ENCODE measurements at regions not wholly inside any gene's neighbourhood (a gene's known extent, or its start where the extent isn't known, plus 50 kb on each side); places are given as distances from the start of the nearest gene placed in this dataset.

DNA sequence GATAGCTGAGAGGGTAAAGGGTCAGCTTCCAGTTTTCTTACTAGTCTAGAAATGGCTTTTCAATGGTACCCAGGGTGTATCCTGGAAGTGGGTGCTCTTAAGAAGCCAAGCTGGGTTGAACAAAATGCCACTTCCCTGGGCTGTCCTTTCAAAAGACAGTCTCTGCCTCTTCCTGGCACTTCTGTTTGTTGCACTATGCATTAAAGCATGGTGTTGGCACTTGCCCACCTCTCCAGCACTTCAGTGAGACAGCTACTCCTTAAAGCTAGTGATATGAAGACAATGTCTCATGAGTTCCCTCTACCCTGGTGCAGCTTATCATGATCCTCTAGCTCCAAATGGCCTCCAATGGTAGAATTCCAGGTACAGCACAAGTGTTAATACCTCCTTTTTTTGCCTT is 74.3 kb upstream of the IGFBP5 start:
- no peak for DNase-seq (ENCODE audit: low read depth)
- no peak overlapping the region for H3K4me3 ChIP-seq (ENCODE audit: low read depth, low read length)
- TF ChIP-seq, protein P1, sequence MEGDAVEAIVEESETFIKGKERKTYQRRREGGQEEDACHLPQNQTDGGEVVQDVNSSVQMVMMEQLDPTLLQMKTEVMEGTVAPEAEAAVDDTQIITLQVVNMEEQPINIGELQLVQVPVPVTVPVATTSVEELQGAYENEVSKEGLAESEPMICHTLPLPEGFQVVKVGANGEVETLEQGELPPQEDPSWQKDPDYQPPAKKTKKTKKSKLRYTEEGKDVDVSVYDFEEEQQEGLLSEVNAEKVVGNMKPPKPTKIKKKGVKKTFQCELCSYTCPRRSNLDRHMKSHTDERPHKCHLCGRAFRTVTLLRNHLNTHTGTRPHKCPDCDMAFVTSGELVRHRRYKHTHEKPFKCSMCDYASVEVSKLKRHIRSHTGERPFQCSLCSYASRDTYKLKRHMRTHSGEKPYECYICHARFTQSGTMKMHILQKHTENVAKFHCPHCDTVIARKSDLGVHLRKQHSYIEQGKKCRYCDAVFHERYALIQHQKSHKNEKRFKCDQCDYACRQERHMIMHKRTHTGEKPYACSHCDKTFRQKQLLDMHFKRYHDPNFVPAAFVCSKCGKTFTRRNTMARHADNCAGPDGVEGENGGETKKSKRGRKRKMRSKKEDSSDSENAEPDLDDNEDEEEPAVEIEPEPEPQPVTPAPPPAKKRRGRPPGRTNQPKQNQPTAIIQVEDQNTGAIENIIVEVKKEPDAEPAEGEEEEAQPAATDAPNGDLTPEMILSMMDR (IDR thresholded peaks at IDR 0.05; ENCODE audit: low read depth, low read length, missing control alignments), result no peak

DNA sequence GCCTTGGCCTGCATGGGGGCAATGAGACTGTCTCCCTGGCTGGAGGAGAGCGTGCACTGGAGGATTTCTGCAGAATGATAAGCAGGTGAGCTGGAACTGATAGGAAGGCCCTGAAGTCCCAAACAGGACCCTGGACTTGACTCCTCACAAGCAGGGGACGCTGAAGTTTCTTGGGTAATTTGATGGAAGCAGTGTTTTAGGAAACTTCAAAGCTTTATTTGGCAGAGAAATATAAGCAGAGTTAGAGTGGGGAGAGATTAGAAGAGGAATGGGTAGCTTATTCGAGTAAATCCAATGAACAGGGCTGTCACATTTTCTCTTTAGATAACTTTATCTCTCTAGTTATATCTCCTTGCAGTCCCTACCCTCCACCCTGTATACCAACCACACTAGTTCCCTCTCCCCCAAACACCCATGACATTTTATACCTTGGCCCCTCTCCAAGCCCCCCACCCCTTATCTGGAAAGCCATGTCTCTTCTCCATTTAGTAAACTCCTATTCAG is 73.6 kb upstream of the IGFBP5 start:
- H3K4me3 ChIP-seq (ENCODE audit: low read depth, low read length), result no peak overlapping the region
- TF ChIP-seq, protein P1 (IDR thresholded peaks at IDR 0.05; ENCODE audit: low read depth, low read length, missing control alignments), result no peak
- no peak for DNase-seq (ENCODE audit: low read depth)

DNA sequence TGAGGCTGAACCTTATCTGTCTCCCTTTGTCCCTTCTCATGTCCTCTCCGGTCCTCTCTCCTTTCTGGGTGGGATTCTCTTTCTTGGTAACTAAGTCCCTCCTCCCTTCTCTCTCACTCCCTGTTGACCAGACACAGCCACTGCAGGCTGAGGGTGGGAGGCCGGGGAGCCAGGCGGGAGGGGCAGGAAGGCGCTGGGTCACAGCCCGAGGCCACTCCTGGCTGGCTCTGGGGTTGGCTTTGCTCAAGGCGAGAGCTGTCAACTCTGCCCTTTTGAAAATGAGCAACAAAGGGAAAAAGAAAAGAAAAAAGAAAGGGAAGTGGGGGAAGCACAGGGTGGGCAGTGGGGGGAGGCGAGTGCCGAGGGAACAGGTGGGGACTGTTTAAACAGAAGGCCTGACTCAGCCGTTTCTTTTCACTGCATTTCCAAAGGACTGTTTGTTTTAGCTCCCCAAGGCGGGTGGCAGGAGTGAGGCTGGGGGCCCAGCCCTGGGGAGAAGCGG is 70.5 kb upstream of the IGFBP5 start:
- H3K4me3 ChIP-seq (ENCODE audit: low read depth, low read length), result no peak overlapping the region
- TF ChIP-seq, protein P1 (IDR thresholded peaks at IDR 0.05; ENCODE audit: low read depth, low read length, missing control alignments), result no peak
- DNase-seq (ENCODE audit: low read depth), result no peak

DNA sequence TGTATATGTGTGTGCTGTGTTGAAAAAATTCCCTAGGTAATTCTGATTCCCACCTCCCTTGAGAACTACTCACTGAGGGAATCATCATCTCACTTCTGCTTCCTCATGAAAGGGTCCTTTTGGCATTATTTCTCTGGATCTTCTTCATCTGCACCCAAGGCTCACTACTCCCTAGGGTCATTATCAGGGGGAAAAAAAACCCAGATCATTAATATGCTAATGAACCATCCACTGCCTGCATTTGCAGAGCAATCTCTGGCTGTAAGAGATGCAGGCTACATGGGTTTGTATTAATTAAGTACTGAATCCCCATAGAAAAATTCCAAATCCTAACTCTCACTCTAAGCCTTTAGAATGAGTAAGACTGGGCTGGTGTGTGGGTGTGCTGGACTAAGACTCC is 68.0 kb upstream of the IGFBP5 start:
- TF ChIP-seq, protein P1 (IDR thresholded peaks at IDR 0.05; ENCODE audit: low read depth, low read length, missing control alignments), result no peak
- no peak for DNase-seq (ENCODE audit: low read depth)
- no peak overlapping the region for H3K4me3 ChIP-seq (ENCODE audit: low read depth, low read length)

DNA sequence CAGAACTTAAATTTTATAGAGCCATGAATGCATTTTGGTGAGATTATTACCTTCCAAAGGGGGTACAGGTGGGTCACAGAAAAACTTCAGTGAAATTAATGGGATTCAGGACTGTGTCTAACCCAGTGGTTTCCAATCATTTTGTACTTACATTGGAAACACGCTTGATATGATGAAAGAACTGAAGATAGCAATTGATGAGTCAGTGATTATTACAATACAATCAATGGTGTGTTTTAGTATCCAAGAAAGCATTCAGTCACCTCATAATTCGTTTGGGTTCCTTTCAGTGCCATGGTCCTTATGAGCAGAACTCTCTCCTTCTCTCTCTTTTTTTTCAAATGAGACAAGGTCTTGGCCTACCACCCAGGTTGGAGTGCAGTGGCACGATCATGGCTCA is 66.5 kb upstream of the IGFBP5 start:
- no peak for DNase-seq (ENCODE audit: low read depth)
- TF ChIP-seq, protein P1 (IDR thresholded peaks at IDR 0.05; ENCODE audit: low read depth, low read length, missing control alignments), result no peak
- no peak overlapping the region for H3K4me3 ChIP-seq (ENCODE audit: low read depth, low read length)

DNA sequence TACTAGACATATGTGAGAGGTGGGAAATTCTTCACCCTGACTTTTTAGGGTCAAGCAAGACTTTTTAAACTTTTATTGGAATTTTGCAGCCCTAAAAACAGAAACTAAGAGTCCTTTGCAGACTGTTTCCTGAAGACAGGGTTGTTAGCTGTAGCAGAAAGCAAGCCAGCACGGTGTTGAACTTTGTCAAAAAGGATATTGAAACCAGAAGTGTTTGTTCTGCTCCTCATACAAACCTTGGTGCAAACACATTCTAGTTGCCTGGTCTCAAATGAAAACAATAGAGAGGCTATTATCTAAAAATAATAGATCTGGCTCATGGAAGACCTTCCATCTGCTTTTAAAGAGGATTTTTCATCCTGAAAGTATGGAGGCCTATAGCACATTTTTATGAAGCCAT is 65.8 kb upstream of the IGFBP5 start:
- TF ChIP-seq, protein P1 (IDR thresholded peaks at IDR 0.05; ENCODE audit: low read depth, low read length, missing control alignments), result no peak
- DNase-seq (ENCODE audit: low read depth), result no peak
- no peak overlapping the region for H3K4me3 ChIP-seq (ENCODE audit: low read depth, low read length)

Data from GM12864 (cell line).